HG03196 (cell line): ENCODE measurements at regions not wholly inside any gene's neighbourhood (a gene's known extent, or its start where the extent isn't known, plus 50 kb on each side); places are given as distances from the start of the nearest gene placed in this dataset.

Source experiments
- ATAC-seq: cut with Tn5 transposase; IDR thresholded peaks from one replicate; pipeline ENCODE4 v1.9.1; 2021; ENCODE audit not compliant: unreplicated experiment

DNA sequence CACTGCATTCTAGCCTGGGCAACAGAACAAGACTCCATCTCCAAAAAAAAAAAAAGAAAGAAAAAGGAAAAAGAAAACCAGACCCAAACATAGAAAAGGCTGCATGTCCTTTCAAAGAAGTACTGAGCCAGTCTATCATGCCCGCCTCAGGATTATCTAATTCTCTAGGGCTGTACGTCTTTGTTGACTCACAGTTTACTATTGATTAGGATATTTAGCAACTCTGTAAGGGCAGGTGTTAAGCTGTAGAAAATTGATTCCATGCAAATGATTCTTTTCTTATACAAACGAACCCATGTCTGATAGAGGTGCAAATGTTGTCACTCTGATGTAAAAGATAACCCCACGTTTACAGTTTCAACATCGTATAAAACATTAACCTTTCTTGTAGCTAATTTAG is 209.0 kb downstream of the TTLL2 start:
- no peak for ATAC-seq

GRCh38 chr6:167537816-167538215 is 212.9 kb downstream of the TTLL2 start:
- ATAC-seq, result no peak

DNA sequence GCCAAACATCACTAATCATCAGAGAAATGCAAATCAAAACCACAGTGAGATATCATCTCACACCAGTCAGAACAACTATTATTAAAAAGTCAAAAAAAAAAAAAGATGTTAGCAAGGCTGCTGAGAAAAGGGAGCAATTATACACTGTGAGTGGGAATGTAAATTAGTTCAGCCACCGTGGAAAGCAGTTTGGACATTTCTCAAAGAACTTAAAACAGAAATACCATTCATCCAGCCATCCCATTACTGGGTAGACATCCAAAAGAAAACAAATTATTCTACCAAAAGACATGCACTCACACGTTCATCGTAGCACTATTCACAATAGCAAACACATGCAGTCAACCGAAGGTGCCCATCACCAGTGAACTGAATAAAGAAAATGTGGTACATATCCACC is 213.9 kb downstream of the TTLL2 start:
- no peak for ATAC-seq

DNA sequence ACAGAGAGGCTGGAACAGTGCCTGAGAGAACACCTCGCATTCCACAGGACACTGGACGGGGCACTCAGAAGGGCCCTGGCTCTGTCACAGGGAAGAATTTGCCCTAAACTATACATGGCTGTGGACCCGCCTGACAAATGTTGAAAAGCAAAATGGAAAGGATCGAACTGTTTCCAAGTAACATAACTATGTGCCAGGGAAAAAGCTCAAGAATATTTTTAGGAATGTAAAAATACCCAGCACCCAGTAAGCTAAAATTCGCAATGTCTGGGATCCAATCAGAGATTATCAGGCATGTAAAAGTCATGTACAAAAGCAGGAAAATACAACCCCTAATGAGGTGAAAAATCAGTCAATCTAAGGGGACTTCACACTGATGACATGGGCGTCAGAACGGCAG is 215.9 kb downstream of the TTLL2 start:
- ATAC-seq, result no peak

GRCh38 chr6:167541544-167541943 is 216.7 kb downstream of the TTLL2 start:
- no peak for ATAC-seq

DNA sequence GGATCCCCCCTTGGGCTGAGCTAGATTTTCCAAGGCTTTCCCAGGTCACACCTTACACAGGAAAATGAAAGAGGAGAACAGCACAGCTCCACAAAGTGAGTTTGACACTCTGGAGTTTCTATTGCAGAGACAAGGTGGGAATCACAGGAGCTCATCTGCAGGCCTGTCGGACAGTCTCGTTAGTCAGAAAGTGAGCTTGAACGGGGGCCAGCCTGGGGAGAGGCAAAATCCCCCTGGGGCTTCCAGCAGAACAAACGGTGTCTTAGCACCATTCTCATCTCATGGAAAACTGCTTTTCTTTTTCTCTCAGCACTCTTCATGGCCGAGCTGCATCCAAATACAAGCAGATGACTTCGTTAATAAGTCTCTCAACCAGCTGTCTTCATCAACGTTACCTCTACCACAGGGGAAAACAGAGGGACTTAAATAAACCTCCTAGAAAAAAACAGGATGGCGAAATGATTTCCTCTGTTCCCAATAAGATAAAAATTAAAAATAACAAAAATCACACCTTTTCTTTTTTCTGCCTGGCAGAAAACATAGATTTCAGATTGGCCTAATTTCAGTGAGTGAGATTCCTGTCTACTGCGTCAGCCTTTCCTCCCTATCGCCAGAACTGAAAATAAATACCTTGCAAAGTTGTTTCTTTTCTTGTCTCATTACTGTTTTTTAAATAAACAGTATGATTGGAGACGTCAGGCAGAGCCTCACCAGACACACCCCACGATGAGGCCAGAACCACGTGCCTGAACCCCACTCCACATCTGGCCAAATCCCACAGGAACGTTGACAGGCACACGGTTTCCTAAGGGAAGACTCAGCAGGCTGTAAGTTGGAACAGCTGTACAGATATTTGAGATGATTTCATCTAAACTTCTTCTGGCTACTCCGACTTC is 219.0 kb downstream of the TTLL2 start:
- no peak for ATAC-seq

- no peak for ATAC-seq
These were observed 221.9 kb downstream of the TTLL2 start for GRCh38 chr6:167546611-167547327.

- ATAC-seq, result no peak
These were observed 222.4 kb downstream of the TTLL2 start for GRCh38 chr6:167547328-167547692.

GRCh38 chr6:167547751-167548150 is 222.9 kb downstream of the TTLL2 start:
- no peak for ATAC-seq

DNA sequence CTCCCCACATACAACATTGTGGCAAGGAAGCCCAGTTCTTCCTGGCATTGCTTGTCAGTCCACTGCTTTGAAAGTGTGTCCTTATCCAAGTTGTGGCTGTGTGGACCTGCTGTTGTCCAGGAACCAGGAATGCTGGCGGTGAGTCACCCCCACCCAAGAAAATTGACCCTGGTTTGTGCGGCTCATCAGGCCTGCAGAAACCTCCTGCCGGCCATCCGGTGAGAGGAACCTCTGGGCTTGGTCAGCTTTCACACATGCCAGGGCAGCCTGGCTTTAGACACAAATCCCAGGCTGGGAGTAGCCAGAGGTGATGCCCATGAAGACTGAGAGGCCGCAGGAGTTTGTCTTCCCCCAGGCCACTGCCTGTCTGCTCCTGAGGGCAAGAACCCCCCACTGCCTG is 223.6 kb downstream of the TTLL2 start:
- ATAC-seq, result no peak

GRCh38 chr6:167549213-167549612 is 224.3 kb downstream of the TTLL2 start:
- ATAC-seq, result no peak

- no peak for ATAC-seq
These were observed 226.2 kb downstream of the TTLL2 start for GRCh38 chr6:167550941-167551627.

GRCh38 chr6:167551628-167552257 is 226.9 kb downstream of the TTLL2 start:
- no peak for ATAC-seq

GRCh38 chr6:167552258-167552630 is 227.4 kb downstream of the TTLL2 start:
- no peak for ATAC-seq

GRCh38 chr6:167552961-167553735 is 228.3 kb downstream of the TTLL2 start:
- ATAC-seq, result no peak

DNA sequence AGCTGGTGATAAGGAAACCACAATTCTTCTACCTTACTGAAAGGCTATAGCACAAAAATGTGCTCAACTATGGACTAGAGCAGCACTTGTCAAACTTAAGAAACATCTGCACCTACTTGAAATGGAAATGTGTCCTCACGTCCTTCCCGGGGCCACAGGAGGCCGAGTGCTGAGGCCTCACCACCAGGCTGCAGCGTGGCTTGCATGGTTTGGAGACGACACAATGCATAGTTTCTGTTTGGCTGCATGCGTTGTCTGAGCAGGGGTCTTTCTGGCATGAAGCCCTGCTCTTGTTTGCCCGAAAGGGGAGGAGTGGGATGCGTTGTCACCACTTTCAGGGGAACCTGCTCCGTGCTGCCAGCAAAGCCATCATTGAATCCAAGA is 228.8 kb downstream of the TTLL2 start:
- no peak for ATAC-seq

DNA sequence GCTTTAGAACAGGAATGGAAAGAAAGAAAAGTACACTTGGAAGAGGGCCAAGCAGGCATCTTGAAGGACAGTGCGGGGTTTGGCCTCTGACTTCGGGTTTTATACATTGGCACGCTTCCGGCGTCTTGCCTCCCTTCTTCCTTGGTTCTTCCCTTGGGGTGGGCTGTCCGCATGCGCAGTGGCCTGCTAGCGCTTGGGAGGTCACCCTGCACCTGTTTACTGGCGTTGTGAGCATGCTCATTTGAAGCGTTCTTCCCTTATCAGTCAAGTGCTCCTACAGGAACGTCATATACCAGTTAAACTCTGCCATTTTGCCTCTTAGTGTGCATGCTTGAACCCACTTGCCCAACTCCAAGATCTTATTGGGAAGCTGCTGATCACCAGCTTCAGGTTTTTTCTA is 230.0 kb downstream of the TTLL2 start:
- ATAC-seq, result no peak

- no peak for ATAC-seq
These were observed 230.9 kb downstream of the TTLL2 start for GRCh38 chr6:167555836-167556235.

DNA sequence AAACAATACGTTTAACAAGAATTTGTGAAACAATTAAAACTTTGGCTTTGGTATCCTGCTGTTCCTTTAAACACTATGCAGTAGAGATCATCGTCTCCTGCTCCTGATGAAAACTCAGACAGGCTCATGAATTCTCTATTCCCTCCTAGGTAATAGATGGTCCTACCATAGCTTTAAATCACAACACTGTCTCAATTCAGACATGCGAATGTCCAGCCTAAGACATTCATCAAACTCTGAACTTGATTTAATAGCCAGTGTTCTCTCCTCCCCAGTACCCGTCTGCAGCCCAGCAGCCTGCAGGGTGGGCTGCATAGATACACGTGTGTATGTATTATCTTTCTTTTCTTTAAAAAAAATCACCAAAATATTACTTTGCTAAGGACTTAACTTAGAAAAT is 232.8 kb downstream of the TTLL2 start:
- ATAC-seq, result no peak

- ATAC-seq, result no peak
These were observed 233.6 kb downstream of the TTLL2 start for GRCh38 chr6:167558246-167559177.
